ENCODE measurements at regions not wholly inside any gene's neighbourhood (a gene's known extent, or its start where the extent isn't known, plus 50 kb on each side); places are given as distances from the start of the nearest gene placed in this dataset.

GRCh38 chr15:54960266-54960665, 236.5 kb downstream of the RSL24D1 start:
- no peak for TF ChIP-seq POLR2A (IDR thresholded peaks at IDR 0.05; ENCODE audit: low read depth, low read length)
- no peak for TF ChIP-seq TAF1 (IDR thresholded peaks at IDR 0.05; ENCODE audit: low read depth, low read length)
